Thymus (tissue), 11 donors: ENCODE measurements at regions not wholly inside any gene's neighbourhood (a gene's known extent, or its start where the extent isn't known, plus 50 kb on each side); places are given as distances from the start of the nearest gene placed in this dataset.

Experiments used
- DNase-seq, 9 donors: peaks; one replicate each; pipeline ENCODE4 v3.0.0-alpha.2; 2013; ENCODE audit warnings: low spot score in 9 of 9, low read depth in 6 of 9, missing footprints in 1 of 9
- H3K27ac ChIP-seq, 2 donors: one replicate each; pipeline ENCODE4 v1.5.1; 2013; ENCODE audit warnings: control low read depth in 1 of 2, low read depth in 1 of 2, low read length in 1 of 2, mild to moderate bottlenecking in 1 of 2, moderate library complexity in 1 of 2
- H3K27me3 ChIP-seq, 2 donors: one replicate each; pipeline ENCODE4 v1.5.1; 2013; ENCODE audit warnings: low read length in 1 of 2; ENCODE audit not compliant: control insufficient read depth in 2 of 2, insufficient read depth in 1 of 2
- H3K36me3 ChIP-seq, 2 donors: one replicate each; pipeline ENCODE4 v1.5.1; 2013; ENCODE audit warnings: low read length in 1 of 2, mild to moderate bottlenecking in 1 of 2, moderate library complexity in 1 of 2; ENCODE audit not compliant: control insufficient read depth in 2 of 2, insufficient read depth in 2 of 2
- H3K4me1 ChIP-seq, 2 donors: one replicate each; pipeline ENCODE4 v1.5.1; 2013; ENCODE audit warnings: low read length in 2 of 2; ENCODE audit not compliant: control insufficient read depth in 2 of 2, insufficient read depth in 2 of 2
- H3K4me3 ChIP-seq, 2 donors: one replicate each; pipeline ENCODE4 v1.5.1; 2013; ENCODE audit warnings: low read length in 2 of 2, control low read depth in 1 of 2, mild to moderate bottlenecking in 1 of 2
- H3K9me3 ChIP-seq, 2 donors: one replicate each; pipeline ENCODE4 v1.5.1; 2013; ENCODE audit warnings: low read length in 1 of 2, mild to moderate bottlenecking in 1 of 2; ENCODE audit not compliant: control insufficient read depth in 2 of 2, insufficient read depth in 1 of 2
- WGBS: extraction: QIAGEN DNeasy Blood & Tissue Kit; methylation state at CpG from one replicate; pipeline ENCODE4 v1.1.7; 2013; 5-methylcytosine and 5-hydroxymethylcytosine counted together
- donor health status: healthy.

- Histone ChIP-seq H3K27ac (no peak overlapping the region), H3K9me3 (no peaks in the 10 kb centered on the region), H3K4me1 (no peaks in the 10 kb centered on the region), H3K4me3 (no peak overlapping the region), H3K36me3 (no peaks in the 10 kb centered on the region), H3K27me3 (no peaks in the 10 kb centered on the region)
- DNase-seq: no peak
- WGBS: 47% methylated on average over 2 of the region's 2 CpGs
These were observed 84.3 kb upstream of the C1QTNF7 start for GRCh38 chr4:15343581-15343980.

- H3K27ac ChIP-seq: no peak overlapping the region
- DNase-seq: no peak
These were observed 83.8 kb upstream of the C1QTNF7 start for GRCh38 chr4:15344041-15344440.

GRCh38 chr4:15345134-15345533 is 82.7 kb upstream of the C1QTNF7 start:
- Histone ChIP-seq H3K4me3 (no peak overlapping the region), H3K27me3 (no peaks in the 10 kb centered on the region), H3K36me3 (no peaks in the 10 kb centered on the region), H3K9me3 (no peaks in the 10 kb centered on the region), H3K27ac (no peak overlapping the region), H3K4me1 (no peaks in the 10 kb centered on the region)
- WGBS: 83% methylated on average over 3 of the region's 3 CpGs
- no peak for DNase-seq

More at GRCh38 chr4:15344041-15344440, 83.8 kb upstream of the C1QTNF7 start:
- Histone ChIP-seq H3K4me1 (no peaks in the 10 kb centered on the region), H3K4me3 (no peak overlapping the region), H3K36me3 (no peaks in the 10 kb centered on the region), H3K9me3 (no peaks in the 10 kb centered on the region), H3K27me3 (no peaks in the 10 kb centered on the region)
- 92% methylated on average over 2 of the region's 2 CpGs for WGBS

GRCh38 chr4:15348236-15348635 is 79.6 kb upstream of the C1QTNF7 start:
- no peak for DNase-seq
- H3K9me3 ChIP-seq: no peaks in the 10 kb centered on the region
- no peak overlapping the region for H3K4me3 ChIP-seq
- WGBS: 88% methylated on average over 1 of the region's 1 CpG
- H3K4me1 ChIP-seq: no peaks in the 10 kb centered on the region
- H3K27me3 ChIP-seq: no peaks in the 10 kb centered on the region
- no peaks in the 10 kb centered on the region for H3K36me3 ChIP-seq
- no peak overlapping the region for H3K27ac ChIP-seq

GRCh38 chr4:15348695-15349094 is 79.1 kb upstream of the C1QTNF7 start:
- Histone ChIP-seq H3K9me3 (no peaks in the 10 kb centered on the region), H3K27me3 (no peaks in the 10 kb centered on the region), H3K4me1 (no peaks in the 10 kb centered on the region), H3K27ac (no peak overlapping the region), H3K4me3 (no peak overlapping the region), H3K36me3 (no peaks in the 10 kb centered on the region)
- DNase-seq: no peak
- WGBS: 93% methylated on average over 1 of the region's 1 CpG

- Histone ChIP-seq H3K9me3 (no peaks in the 10 kb centered on the region), H3K27ac (no peak overlapping the region), H3K4me3 (no peak overlapping the region), H3K4me1 (no peaks in the 10 kb centered on the region), H3K36me3 (no peaks in the 10 kb centered on the region), H3K27me3 (no peaks in the 10 kb centered on the region)
- no peak for DNase-seq
- WGBS: 36% methylated on average over 3 of the region's 3 CpGs
These were observed 78.3 kb upstream of the C1QTNF7 start for GRCh38 chr4:15349531-15349935.

GRCh38 chr4:15349965-15350364 is 77.9 kb upstream of the C1QTNF7 start:
- no peaks in the 10 kb centered on the region for H3K36me3 ChIP-seq
- H3K9me3 ChIP-seq: no peaks in the 10 kb centered on the region
- H3K27ac ChIP-seq: no peak overlapping the region
- no peak for DNase-seq
- H3K4me3 ChIP-seq: no peak overlapping the region
- H3K27me3 ChIP-seq: no peaks in the 10 kb centered on the region
- 97% methylated on average over 1 of the region's 1 CpG for WGBS
- no peaks in the 10 kb centered on the region for H3K4me1 ChIP-seq

GRCh38 chr4:15352524-15352923 is 75.3 kb upstream of the C1QTNF7 start:
- no peaks in the 10 kb centered on the region for H3K27me3 ChIP-seq
- H3K36me3 ChIP-seq: no peaks in the 10 kb centered on the region
- H3K4me3 ChIP-seq: no peak overlapping the region
- 94% methylated on average over 2 of the region's 2 CpGs for WGBS
- H3K9me3 ChIP-seq: no peaks in the 10 kb centered on the region
- no peak for DNase-seq
- no peak overlapping the region for H3K27ac ChIP-seq
- H3K4me1 ChIP-seq: no peaks in the 10 kb centered on the region

- no peak for DNase-seq
- Histone ChIP-seq H3K27me3 (no peaks in the 10 kb centered on the region), H3K36me3 (no peaks in the 10 kb centered on the region), H3K4me1 (no peaks in the 10 kb centered on the region), H3K27ac (no peak overlapping the region), H3K4me3 (no peak overlapping the region), H3K9me3 (no peaks in the 10 kb centered on the region)
- WGBS: 91% methylated on average over 3 of the region's 3 CpGs
These were observed 74.6 kb upstream of the C1QTNF7 start for GRCh38 chr4:15353207-15353606.
